ENCODE measurements at regions not wholly inside any gene's neighbourhood (a gene's known extent, or its start where the extent isn't known, plus 50 kb on each side); places are given as distances from the start of the nearest gene placed in this dataset.

DNA sequence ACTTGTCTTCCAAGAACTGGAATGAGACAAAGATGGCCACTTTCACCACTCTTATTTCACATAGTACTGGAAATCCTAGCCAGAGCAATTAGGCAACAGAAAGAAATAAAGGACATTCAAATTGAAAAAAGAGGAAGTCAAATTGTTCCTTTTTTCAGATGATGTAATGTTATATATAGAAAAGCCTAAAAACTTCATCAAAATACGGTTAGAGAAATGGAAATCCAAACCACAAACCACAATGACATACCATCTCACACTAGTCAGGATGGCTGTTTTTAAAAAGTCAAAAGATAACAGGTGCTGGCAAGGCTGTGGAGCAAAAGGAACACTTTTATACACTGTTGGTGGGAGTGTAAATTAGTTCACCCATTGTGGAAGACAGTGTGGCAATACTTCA, 113.3 kb upstream of the SPRY2 start:
- Histone ChIP-seq H3K9me2 (ENCODE audit: insufficient read depth) (peaks cover 3% of the 10 kb centered on the region; the same call in 1 of the 2 replicates), H3K4me3 (no peak overlapping the region), H3K79me2 (replicated peaks; ENCODE audit: insufficient read depth) (no peaks in the 10 kb centered on the region), H3K4me1 (ENCODE audit: insufficient read depth) (no peaks in the 10 kb centered on the region), H3K4me2 (no peak overlapping the region), H2AFZ (no peak overlapping the region), H3K27me3 (ENCODE audit: insufficient read depth) (no peaks in the 10 kb centered on the region), H3K27ac (ENCODE audit: low read depth) (no peak overlapping the region), H3F3A (replicated peaks; ENCODE audit: low read depth) (no peaks in the 10 kb centered on the region), H3K36me3 (ENCODE audit: insufficient read depth) (no peaks in the 10 kb centered on the region), H4K20me1 (replicated peaks; ENCODE audit: insufficient read depth) (no peaks in the 10 kb centered on the region)
- no peak overlapping the region for H3K4me3 Mint-ChIP-seq
- DNase-seq (ENCODE audit: low spot score) (no peak), ATAC-seq (no peak)
- no peaks in the 10 kb centered on the region; the same call in 2 of the 3 replicates for H3K4me1 Mint-ChIP-seq
- TF ChIP-seq STAT1 (IDR thresholded peaks at IDR 0.05; ENCODE audit: unreplicated experiment): no peak
- no peak for TF ChIP-seq NANOG (IDR thresholded peaks at IDR 0.05; ENCODE audit: borderline replicate concordance)
- TF ChIP-seq EZH2 (IDR thresholded peaks at IDR 0.05; ENCODE audit: low read depth, unreplicated experiment): no peak
- no peak for TF ChIP-seq EZH2phosphoT487 (IDR thresholded peaks at IDR 0.05; ENCODE audit: unreplicated experiment)
- TF ChIP-seq JUNB (IDR thresholded peaks at IDR 0.05; ENCODE audit: unreplicated experiment): no peak
- no peak for TF ChIP-seq ZNF114 (CRISPR knock-in tag; IDR thresholded peaks at IDR 0.05)
- TF ChIP-seq, protein P1, sequence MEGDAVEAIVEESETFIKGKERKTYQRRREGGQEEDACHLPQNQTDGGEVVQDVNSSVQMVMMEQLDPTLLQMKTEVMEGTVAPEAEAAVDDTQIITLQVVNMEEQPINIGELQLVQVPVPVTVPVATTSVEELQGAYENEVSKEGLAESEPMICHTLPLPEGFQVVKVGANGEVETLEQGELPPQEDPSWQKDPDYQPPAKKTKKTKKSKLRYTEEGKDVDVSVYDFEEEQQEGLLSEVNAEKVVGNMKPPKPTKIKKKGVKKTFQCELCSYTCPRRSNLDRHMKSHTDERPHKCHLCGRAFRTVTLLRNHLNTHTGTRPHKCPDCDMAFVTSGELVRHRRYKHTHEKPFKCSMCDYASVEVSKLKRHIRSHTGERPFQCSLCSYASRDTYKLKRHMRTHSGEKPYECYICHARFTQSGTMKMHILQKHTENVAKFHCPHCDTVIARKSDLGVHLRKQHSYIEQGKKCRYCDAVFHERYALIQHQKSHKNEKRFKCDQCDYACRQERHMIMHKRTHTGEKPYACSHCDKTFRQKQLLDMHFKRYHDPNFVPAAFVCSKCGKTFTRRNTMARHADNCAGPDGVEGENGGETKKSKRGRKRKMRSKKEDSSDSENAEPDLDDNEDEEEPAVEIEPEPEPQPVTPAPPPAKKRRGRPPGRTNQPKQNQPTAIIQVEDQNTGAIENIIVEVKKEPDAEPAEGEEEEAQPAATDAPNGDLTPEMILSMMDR (conservative IDR thresholded peaks at IDR 0.05; ENCODE audit: low read depth in 2 of 2): no peak
- TF ChIP-seq POLR2AphosphoS5 (IDR thresholded peaks at IDR 0.05; ENCODE audit: low read depth): no peak
- no peak for TF ChIP-seq CREB1 (CRISPR knock-in tag; IDR thresholded peaks at IDR 0.05; ENCODE audit: low read depth)
- TF ChIP-seq, protein P2, sequence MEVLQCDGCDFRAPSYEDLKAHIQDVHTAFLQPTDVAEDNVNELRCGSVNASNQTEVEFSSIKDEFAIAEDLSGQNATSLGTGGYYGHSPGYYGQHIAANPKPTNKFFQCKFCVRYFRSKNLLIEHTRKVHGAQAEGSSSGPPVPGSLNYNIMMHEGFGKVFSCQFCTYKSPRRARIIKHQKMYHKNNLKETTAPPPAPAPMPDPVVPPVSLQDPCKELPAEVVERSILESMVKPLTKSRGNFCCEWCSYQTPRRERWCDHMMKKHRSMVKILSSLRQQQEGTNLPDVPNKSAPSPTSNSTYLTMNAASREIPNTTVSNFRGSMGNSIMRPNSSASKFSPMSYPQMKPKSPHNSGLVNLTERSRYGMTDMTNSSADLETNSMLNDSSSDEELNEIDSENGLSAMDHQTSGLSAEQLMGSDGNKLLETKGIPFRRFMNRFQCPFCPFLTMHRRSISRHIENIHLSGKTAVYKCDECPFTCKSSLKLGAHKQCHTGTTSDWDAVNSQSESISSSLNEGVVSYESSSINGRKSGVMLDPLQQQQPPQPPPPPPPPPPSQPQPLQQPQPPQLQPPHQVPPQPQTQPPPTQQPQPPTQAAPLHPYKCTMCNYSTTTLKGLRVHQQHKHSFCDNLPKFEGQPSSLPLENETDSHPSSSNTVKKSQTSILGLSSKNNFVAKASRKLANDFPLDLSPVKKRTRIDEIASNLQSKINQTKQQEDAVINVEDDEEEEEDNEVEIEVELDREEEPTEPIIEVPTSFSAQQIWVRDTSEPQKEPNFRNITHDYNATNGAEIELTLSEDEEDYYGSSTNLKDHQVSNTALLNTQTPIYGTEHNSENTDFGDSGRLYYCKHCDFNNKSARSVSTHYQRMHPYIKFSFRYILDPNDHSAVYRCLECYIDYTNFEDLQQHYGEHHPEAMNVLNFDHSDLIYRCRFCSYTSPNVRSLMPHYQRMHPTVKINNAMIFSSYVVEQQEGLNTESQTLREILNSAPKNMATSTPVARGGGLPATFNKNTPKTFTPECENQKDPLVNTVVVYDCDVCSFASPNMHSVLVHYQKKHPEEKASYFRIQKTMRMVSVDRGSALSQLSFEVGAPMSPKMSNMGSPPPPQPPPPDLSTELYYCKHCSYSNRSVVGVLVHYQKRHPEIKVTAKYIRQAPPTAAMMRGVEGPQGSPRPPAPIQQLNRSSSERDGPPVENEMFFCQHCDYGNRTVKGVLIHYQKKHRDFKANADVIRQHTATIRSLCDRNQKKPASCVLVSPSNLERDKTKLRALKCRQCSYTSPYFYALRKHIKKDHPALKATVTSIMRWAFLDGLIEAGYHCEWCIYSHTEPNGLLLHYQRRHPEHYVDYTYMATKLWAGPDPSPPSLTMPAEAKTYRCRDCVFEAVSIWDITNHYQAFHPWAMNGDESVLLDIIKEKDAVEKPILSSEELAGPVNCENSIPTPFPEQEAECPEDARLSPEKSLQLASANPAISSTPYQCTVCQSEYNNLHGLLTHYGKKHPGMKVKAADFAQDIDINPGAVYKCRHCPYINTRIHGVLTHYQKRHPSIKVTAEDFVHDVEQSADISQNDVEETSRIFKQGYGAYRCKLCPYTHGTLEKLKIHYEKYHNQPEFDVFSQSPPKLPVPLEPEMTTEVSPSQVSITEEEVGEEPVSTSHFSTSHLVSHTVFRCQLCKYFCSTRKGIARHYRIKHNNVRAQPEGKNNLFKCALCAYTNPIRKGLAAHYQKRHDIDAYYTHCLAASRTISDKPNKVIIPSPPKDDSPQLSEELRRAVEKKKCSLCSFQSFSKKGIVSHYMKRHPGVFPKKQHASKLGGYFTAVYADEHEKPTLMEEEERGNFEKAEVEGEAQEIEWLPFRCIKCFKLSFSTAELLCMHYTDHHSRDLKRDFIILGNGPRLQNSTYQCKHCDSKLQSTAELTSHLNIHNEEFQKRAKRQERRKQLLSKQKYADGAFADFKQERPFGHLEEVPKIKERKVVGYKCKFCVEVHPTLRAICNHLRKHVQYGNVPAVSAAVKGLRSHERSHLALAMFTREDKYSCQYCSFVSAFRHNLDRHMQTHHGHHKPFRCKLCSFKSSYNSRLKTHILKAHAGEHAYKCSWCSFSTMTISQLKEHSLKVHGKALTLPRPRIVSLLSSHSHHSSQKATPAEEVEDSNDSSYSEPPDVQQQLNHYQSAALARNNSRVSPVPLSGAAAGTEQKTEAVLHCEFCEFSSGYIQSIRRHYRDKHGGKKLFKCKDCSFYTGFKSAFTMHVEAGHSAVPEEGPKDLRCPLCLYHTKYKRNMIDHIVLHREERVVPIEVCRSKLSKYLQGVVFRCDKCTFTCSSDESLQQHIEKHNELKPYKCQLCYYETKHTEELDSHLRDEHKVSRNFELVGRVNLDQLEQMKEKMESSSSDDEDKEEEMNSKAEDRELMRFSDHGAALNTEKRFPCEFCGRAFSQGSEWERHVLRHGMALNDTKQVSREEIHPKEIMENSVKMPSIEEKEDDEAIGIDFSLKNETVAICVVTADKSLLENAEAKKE (CRISPR knock-in tag; IDR thresholded peaks at IDR 0.05): no peak
- TF ChIP-seq, protein P3, sequence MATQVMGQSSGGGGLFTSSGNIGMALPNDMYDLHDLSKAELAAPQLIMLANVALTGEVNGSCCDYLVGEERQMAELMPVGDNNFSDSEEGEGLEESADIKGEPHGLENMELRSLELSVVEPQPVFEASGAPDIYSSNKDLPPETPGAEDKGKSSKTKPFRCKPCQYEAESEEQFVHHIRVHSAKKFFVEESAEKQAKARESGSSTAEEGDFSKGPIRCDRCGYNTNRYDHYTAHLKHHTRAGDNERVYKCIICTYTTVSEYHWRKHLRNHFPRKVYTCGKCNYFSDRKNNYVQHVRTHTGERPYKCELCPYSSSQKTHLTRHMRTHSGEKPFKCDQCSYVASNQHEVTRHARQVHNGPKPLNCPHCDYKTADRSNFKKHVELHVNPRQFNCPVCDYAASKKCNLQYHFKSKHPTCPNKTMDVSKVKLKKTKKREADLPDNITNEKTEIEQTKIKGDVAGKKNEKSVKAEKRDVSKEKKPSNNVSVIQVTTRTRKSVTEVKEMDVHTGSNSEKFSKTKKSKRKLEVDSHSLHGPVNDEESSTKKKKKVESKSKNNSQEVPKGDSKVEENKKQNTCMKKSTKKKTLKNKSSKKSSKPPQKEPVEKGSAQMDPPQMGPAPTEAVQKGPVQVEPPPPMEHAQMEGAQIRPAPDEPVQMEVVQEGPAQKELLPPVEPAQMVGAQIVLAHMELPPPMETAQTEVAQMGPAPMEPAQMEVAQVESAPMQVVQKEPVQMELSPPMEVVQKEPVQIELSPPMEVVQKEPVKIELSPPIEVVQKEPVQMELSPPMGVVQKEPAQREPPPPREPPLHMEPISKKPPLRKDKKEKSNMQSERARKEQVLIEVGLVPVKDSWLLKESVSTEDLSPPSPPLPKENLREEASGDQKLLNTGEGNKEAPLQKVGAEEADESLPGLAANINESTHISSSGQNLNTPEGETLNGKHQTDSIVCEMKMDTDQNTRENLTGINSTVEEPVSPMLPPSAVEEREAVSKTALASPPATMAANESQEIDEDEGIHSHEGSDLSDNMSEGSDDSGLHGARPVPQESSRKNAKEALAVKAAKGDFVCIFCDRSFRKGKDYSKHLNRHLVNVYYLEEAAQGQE (IDR thresholded peaks at IDR 0.05; ENCODE audit: unreplicated experiment): no peak
- TF ChIP-seq ZNF331 (CRISPR knock-in tag; IDR thresholded peaks at IDR 0.05; ENCODE audit: low read depth): no peak
- TF ChIP-seq, protein P4, sequence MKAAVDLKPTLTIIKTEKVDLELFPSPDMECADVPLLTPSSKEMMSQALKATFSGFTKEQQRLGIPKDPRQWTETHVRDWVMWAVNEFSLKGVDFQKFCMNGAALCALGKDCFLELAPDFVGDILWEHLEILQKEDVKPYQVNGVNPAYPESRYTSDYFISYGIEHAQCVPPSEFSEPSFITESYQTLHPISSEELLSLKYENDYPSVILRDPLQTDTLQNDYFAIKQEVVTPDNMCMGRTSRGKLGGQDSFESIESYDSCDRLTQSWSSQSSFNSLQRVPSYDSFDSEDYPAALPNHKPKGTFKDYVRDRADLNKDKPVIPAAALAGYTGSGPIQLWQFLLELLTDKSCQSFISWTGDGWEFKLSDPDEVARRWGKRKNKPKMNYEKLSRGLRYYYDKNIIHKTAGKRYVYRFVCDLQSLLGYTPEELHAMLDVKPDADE (IDR thresholded peaks at IDR 0.05): no peak
- no peaks in the 10 kb centered on the region for H3K9me3 Mint-ChIP-seq
- H3K36me3 Mint-ChIP-seq (ENCODE audit: low read depth): no peaks in the 10 kb centered on the region
- peaks cover 2% of the 10 kb centered on the region for H3K27me3 Mint-ChIP-seq (ENCODE audit: insufficient read depth, low read depth, poor library complexity)
- H3K27ac Mint-ChIP-seq: no peak overlapping the region
